ENCODE measurements at regions not wholly inside any gene's neighbourhood (a gene's known extent, or its start where the extent isn't known, plus 50 kb on each side); places are given as distances from the start of the nearest gene placed in this dataset.
A peak's percentile ranks its signal among the peaks of the same experiment; 100 is the strongest.
"Not testable (repeated sequence)": the region's sequence is repeated elsewhere in the genome, so short reads cannot be mapped to it uniquely, and the experiment has no call there.

DNA sequence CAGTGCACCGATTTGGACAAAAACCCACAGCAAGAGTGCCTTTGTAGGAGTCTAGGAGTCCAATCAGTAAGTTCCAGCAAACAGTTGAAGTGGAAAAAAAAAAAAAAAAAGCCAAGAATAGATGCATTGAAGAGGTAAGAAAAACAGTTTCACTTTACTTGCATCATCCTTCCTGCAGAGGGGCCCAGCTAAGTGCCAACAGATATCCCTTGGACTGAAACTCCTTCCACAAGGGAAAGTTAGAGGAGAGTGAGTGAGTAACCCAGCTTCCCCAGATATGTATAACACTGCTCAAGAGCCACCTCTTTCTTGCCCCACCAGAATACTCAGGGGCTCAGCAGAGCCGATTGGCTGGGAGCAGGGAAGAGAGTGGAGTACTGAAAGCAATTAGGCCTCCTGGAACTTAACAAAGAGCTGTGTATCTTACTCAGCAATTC lies 617.7 kb upstream of the SMIM31 start:
- TF ChIP-seq JUND (IDR thresholded peaks at IDR 0.05; ENCODE audit: low read depth), result no peak
- peak in 1 of 2 experiments; percentile 3 for DNase-seq (ENCODE audit: low read depth in 1 of 2, low spot score in 1 of 2)
- in situ Hi-C loops (cut with HindIII; ENCODE audit: low pct_unique_long_range_greater_than_20kb, low sequenced_read_pairs), result no loop called here

DNA sequence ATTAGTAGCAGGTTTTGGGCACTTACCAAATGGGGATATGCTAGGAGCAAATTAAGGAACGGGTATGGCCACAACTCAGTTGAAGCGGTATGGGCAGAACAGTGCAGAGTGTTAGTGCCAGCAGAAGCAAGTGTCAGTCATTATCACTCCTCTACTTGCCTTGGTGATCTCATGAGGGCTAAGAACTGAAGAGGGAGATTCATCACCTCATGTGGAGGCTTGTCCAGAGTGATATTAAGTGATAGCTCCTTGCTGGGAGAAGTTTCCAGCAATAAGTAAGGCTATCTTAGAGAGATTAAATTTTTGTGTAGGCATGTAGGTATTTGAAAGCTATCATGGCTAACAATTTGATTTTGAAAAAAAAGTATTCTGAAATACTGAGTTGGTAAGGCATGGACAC lies 615.4 kb upstream of the SMIM31 start:
- no peak for TF ChIP-seq JUND (IDR thresholded peaks at IDR 0.05; ENCODE audit: low read depth)
- no peak for DNase-seq (ENCODE audit: low read depth in 1 of 2, low spot score in 1 of 2)
- in situ Hi-C loops (cut with HindIII; ENCODE audit: low pct_unique_long_range_greater_than_20kb, low sequenced_read_pairs), result no loop called here

- TF ChIP-seq JUND (IDR thresholded peaks at IDR 0.05; ENCODE audit: low read depth), result no peak
- no peak for DNase-seq (ENCODE audit: low read depth in 1 of 2, low spot score in 1 of 2)
- in situ Hi-C loops (cut with HindIII; ENCODE audit: low pct_unique_long_range_greater_than_20kb, low sequenced_read_pairs), result no loop called here
Measured at GRCh38 chr4:164139291-164139690, 614.6 kb upstream of the SMIM31 start.

DNA sequence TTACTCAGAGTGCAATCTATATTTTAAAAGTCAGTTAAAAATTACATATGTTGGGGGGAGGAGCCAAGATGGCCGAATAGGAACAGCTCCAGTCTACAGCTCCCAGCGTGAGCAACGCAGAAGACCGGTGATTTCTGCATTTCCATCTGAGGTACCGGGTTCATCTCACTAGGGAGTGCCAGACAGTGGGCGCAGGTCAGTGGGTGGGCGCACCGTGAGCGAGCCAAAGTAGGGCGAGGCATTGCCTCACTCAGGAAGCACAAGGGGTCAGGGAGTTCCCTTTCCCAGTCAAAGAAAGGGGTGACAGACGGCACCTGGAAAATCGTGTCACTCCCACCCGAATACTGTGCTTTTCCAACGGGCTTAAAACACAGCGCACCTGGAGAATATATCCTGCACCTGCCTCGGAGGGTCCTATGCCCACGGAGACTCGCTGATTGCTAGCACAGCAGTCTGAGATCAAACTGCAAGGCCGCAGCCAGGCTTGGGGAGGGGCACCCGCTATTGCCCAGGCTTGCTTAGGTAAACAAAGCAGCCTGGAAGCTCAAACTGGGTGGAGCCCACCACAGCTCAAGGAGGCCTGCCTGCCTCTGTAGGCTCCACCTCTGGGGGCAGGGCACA lies 612.1 kb upstream of the SMIM31 start:
- DNase-seq (ENCODE audit: low read depth in 1 of 2, low spot score in 1 of 2); in situ Hi-C loops (cut with HindIII; ENCODE audit: low pct_unique_long_range_greater_than_20kb, low sequenced_read_pairs): not testable (repeated sequence)

DNA sequence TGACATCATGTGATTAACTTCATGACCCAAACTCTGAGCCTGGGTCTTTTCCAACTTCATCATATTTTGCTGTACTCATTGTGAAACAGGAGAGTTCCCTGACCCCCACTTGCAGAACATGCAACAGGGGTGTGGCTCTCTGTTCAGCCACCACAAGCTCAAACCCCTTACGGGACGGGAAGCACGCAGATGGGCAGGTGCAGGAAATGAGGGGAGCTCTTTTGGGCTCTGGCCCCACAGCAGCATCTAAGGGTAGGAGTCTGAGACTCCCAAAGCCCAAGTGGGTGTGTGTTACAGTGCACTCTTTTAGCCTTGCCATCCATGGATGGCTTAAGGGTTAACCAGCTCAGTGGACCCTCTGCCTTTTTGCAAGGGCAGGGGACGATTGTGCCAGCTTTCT lies 599.5 kb upstream of the SMIM31 start:
- TF ChIP-seq JUND (IDR thresholded peaks at IDR 0.05; ENCODE audit: low read depth), result no peak
- DNase-seq (ENCODE audit: low read depth in 1 of 2, low spot score in 1 of 2), result no peak
- in situ Hi-C loops (cut with HindIII; ENCODE audit: low pct_unique_long_range_greater_than_20kb, low sequenced_read_pairs), result no loop called here

- DNase-seq (ENCODE audit: low read depth in 1 of 2, low spot score in 1 of 2), result no peak
- no peak for TF ChIP-seq JUND (IDR thresholded peaks at IDR 0.05; ENCODE audit: low read depth)
- in situ Hi-C loops (cut with HindIII; ENCODE audit: low pct_unique_long_range_greater_than_20kb, low sequenced_read_pairs), result no loop called here
Measured at GRCh38 chr4:164169591-164169990, 584.3 kb upstream of the SMIM31 start.

GRCh38 chr4:164177153-164177552 lies 576.8 kb upstream of the SMIM31 start:
- in situ Hi-C loops (cut with HindIII; ENCODE audit: low pct_unique_long_range_greater_than_20kb, low sequenced_read_pairs), result no loop called here
- no peak for DNase-seq (ENCODE audit: low read depth in 1 of 2, low spot score in 1 of 2)
- TF ChIP-seq JUND (IDR thresholded peaks at IDR 0.05; ENCODE audit: low read depth), result no peak

DNA sequence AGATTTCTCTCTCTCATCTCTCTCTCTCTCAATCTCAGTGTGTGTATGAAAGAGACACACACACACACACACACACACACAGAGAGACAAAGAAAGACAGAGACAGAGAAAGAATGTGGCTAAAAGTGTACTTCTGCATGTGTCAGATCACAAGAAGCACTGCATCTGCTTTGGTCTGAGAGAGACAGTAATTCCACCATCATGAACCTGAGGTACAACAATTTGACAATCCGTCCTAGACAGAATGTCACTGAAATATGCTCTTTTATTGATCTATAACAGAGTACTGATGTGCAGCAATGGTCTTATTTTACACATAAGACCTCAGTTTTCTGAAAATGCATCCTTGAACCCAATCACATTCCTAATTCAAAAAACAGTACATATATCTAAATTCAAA lies 576.2 kb upstream of the SMIM31 start:
- in situ Hi-C loops (cut with HindIII; ENCODE audit: low pct_unique_long_range_greater_than_20kb, low sequenced_read_pairs), result no loop called here
- no peak for TF ChIP-seq JUND (IDR thresholded peaks at IDR 0.05; ENCODE audit: low read depth)
- no peak for DNase-seq (ENCODE audit: low read depth in 1 of 2, low spot score in 1 of 2)

GRCh38 chr4:164188236-164188635 lies 565.7 kb upstream of the SMIM31 start:
- in situ Hi-C loops (cut with HindIII; ENCODE audit: low pct_unique_long_range_greater_than_20kb, low sequenced_read_pairs), result no loop called here
- no peak for TF ChIP-seq JUND (IDR thresholded peaks at IDR 0.05; ENCODE audit: low read depth)
- DNase-seq (ENCODE audit: low read depth in 1 of 2, low spot score in 1 of 2), result no peak

DNA sequence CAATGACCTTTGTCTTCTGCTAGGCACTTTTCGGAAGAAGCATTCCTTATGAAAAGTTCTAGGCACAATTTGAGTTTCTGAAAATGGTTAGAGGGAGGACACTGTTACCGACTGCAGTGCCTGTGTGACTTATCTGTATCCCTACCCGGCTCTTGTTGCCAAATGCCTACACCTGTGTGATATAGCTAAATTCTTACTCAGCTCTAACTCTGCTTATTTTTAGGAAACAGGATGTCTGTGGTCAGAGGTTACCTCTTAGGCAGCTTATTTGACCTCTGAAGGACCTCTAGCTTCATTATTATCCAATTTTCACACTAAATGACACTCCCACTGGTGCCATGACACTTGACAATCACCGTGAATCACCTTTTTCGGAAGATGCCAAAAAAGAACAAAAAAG lies 561.1 kb upstream of the SMIM31 start:
- in situ Hi-C loops (cut with HindIII; ENCODE audit: low pct_unique_long_range_greater_than_20kb, low sequenced_read_pairs), result no loop called here
- DNase-seq (ENCODE audit: low read depth in 1 of 2, low spot score in 1 of 2), result no peak
- TF ChIP-seq JUND (IDR thresholded peaks at IDR 0.05; ENCODE audit: low read depth), result no peak

DNA sequence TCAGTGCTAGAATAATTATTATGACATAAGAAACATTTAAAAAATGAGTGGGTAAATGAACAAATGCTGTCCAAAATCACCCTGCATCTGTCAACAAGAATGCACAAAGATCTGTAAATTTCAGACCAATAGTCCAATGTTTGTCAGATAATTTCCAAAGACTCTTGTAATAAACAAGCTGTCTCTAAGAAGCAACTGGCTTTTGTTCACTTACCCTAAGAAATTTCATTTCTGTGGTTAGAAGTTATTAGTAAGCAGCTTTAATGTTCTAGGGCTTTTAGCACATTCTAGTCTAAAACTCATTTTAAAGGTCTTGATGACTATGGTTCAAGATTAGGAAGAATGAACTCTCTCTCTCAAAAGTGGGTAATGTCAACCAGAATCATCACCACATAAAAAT lies 560.3 kb upstream of the SMIM31 start:
- in situ Hi-C loops (cut with HindIII; ENCODE audit: low pct_unique_long_range_greater_than_20kb, low sequenced_read_pairs), result no loop called here
- TF ChIP-seq JUND (IDR thresholded peaks at IDR 0.05; ENCODE audit: low read depth), result no peak
- DNase-seq (ENCODE audit: low read depth in 1 of 2, low spot score in 1 of 2), result no peak

- DNase-seq (ENCODE audit: low read depth in 1 of 2, low spot score in 1 of 2), result no peak
- in situ Hi-C loops (cut with HindIII; ENCODE audit: low pct_unique_long_range_greater_than_20kb, low sequenced_read_pairs), result no loop called here
- TF ChIP-seq JUND (IDR thresholded peaks at IDR 0.05; ENCODE audit: low read depth), result no peak
Measured at GRCh38 chr4:164197556-164197955, 556.4 kb upstream of the SMIM31 start.

GRCh38 chr4:164203476-164203875 lies 550.5 kb upstream of the SMIM31 start:
- in situ Hi-C loops (cut with HindIII; ENCODE audit: low pct_unique_long_range_greater_than_20kb, low sequenced_read_pairs), result no loop called here
- no peak for TF ChIP-seq JUND (IDR thresholded peaks at IDR 0.05; ENCODE audit: low read depth)

DNA sequence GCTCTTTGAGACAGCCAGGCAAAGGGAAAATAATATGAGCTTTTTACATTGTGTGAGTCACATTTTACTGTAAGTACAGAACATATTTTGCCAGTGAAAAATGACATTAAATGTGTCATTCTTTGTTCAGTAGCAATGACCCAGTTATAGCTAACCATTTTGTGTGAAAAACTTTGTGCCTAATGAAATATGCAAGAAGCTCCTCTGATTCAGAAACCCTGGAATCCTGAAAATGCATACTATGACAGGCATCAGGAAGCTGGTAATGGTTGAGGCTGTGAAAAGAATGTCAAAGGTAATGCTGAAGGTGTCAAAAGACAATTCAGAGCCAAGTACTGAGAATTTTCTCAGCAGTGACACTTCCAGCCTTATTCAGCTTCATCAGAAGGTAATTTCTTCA lies 549.5 kb upstream of the SMIM31 start:
- no peak for TF ChIP-seq JUND (IDR thresholded peaks at IDR 0.05; ENCODE audit: low read depth)
- in situ Hi-C loops (cut with HindIII; ENCODE audit: low pct_unique_long_range_greater_than_20kb, low sequenced_read_pairs), result no loop called here
- peak in 1 of 2 experiments; percentile 82 for DNase-seq (ENCODE audit: low read depth in 1 of 2, low spot score in 1 of 2)

More at GRCh38 chr4:164203476-164203875, 550.5 kb upstream of the SMIM31 start:
- no peak for DNase-seq (ENCODE audit: low read depth in 1 of 2, low spot score in 1 of 2)
